Immature natural killer cell (primary cell): ENCODE measurements at regions not wholly inside any gene's neighbourhood (a gene's known extent, or its start where the extent isn't known, plus 50 kb on each side); places are given as distances from the start of the nearest gene placed in this dataset.
"Not testable (repeated sequence)": the region's sequence is repeated elsewhere in the genome, so short reads cannot be mapped to it uniquely, and the experiment has no call there.

ENCODE experiments used
- DNase-seq, 3 donors: peaks; one replicate each; pipeline ENCODE4 v3.0.0; 2022; ENCODE audit warnings: mixed read lengths in 1 of 3
- H3K27ac Mint-ChIP-seq, 6 donors: one replicate each; pipeline ENCODE4 v1.8.0; 2020; ENCODE audit warnings: mixed read lengths in 6 of 6, mild to moderate bottlenecking in 5 of 6, inconsistent platforms in 4 of 6, moderate library complexity in 3 of 6
- H3K27me3 Mint-ChIP-seq, 3 donors: one replicate each; pipeline ENCODE4 v1.8.0; 2020 to 2021; ENCODE audit warnings: low read depth in 3 of 3, mild to moderate bottlenecking in 3 of 3, mixed read lengths in 3 of 3, moderate library complexity in 3 of 3, inconsistent platforms in 1 of 3
- H3K36me3 Mint-ChIP-seq, 3 donors: one replicate each; pipeline ENCODE4 v1.8.0; 2020; ENCODE audit warnings: mixed read lengths in 3 of 3, inconsistent platforms in 2 of 3, mild to moderate bottlenecking in 2 of 3
- H3K4me1 Mint-ChIP-seq, 2 donors: one replicate each; pipeline ENCODE4 v1.8.0; 2020; ENCODE audit warnings: inconsistent platforms in 2 of 2, mild to moderate bottlenecking in 2 of 2, mixed read lengths in 2 of 2, moderate library complexity in 1 of 2
- H3K4me3 Mint-ChIP-seq, 5 donors: one replicate each; pipeline ENCODE4 v1.8.0; 2020; ENCODE audit warnings: mild to moderate bottlenecking in 5 of 5, mixed read lengths in 5 of 5, inconsistent platforms in 3 of 5, moderate library complexity in 3 of 5
- H3K9me3 Mint-ChIP-seq, 6 donors: one replicate each; pipeline ENCODE4 v1.8.0; 2020; ENCODE audit warnings: mild to moderate bottlenecking in 6 of 6, mixed read lengths in 6 of 6, inconsistent platforms in 4 of 6, moderate library complexity in 3 of 6

DNA sequence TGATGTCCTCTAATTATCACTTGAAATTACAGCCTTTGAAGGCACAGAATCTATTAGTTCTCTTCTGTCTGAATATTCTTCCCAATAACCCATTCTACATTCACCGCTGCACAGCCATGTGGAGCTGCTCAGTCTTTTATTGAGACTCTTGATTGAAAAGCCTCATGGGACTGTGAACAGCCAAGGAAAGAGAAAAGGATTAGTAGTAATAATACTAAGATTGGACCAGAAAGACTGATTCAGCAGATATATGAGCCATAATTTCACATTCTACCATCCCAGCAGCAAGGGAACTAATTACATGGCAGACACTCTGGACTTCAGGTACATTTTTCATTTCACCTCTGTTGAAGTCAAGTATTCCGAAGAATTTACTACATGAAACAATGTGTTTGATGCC lies 2471.7 kb downstream of the ARAP2 start:
- no peaks in the 10 kb centered on the region for H3K27me3 Mint-ChIP-seq

GRCh38 chr4:33780952-33781791 lies 2463.1 kb downstream of the ARAP2 start:
- no peak overlapping the region for H3K4me3 Mint-ChIP-seq
- H3K27ac Mint-ChIP-seq, result no peak overlapping the region
- no peaks in the 10 kb centered on the region for H3K4me1 Mint-ChIP-seq
- no peaks in the 10 kb centered on the region for H3K36me3 Mint-ChIP-seq
- DNase-seq, result no peak
- peaks cover 2 to 35% (median 16%) of the 10 kb centered on the region in 6 donors for H3K9me3 Mint-ChIP-seq
- H3K27me3 Mint-ChIP-seq, result no peaks in the 10 kb centered on the region

More for the DNA sequence above, 2471.7 kb downstream of the ARAP2 start:
- no peaks in the 10 kb centered on the region for H3K4me1 Mint-ChIP-seq
- no peak overlapping the region for H3K27ac Mint-ChIP-seq
- no peak for DNase-seq
- H3K9me3 Mint-ChIP-seq, result peaks cover 5 to 22% (median 21%) of the 10 kb centered on the region in 6 donors
- peaks cover 0 to 5% (median 0%) of the 10 kb centered on the region in 3 donors for H3K36me3 Mint-ChIP-seq
- no peak overlapping the region for H3K4me3 Mint-ChIP-seq

- Mint-ChIP-seq H3K4me3 (no peak overlapping the region), H3K27me3 (no peaks in the 10 kb centered on the region), H3K4me1 (no peaks in the 10 kb centered on the region), H3K27ac (no peak overlapping the region), H3K36me3 (no peaks in the 10 kb centered on the region), H3K9me3 (peaks cover 5 to 39% (median 11%) of the 10 kb centered on the region in 6 donors)
- DNase-seq, result no peak
These were observed 2458.5 kb downstream of the ARAP2 start for GRCh38 chr4:33785843-33786242.

DNA sequence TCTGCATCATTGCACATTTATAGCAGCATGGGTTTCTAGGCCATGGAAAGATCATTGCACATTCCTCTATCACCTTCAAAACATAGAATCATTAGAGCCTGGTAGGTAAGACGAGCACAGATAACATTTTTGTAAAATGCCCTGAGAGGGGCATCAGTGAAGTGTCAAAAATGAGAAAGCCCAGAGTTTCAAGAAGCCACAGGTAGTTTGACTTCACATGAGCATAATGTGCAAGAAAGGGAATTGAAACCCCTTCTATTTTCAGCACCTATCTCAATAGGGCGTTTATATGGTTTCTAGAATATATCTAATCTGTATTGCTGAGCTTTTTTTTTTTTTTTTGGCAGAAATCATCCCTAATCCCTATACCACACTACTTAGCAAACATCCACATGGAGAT lies 2441.7 kb downstream of the ARAP2 start:
- H3K27me3 Mint-ChIP-seq, result peaks cover 0 to 2% (median 0%) of the 10 kb centered on the region in 3 donors
- H3K4me1 Mint-ChIP-seq, result no peaks in the 10 kb centered on the region
- no peak overlapping the region for H3K27ac Mint-ChIP-seq
- DNase-seq, result no peak
- H3K36me3 Mint-ChIP-seq, result no peaks in the 10 kb centered on the region
- H3K9me3 Mint-ChIP-seq, result peaks cover 7 to 46% (median 14%) of the 10 kb centered on the region in 6 donors
- H3K4me3 Mint-ChIP-seq, result no peak overlapping the region

GRCh38 chr4:33825685-33826084 lies 2418.6 kb downstream of the ARAP2 start:
- H3K27ac Mint-ChIP-seq, result no peak overlapping the region
- DNase-seq, result no peak
- no peaks in the 10 kb centered on the region for H3K36me3 Mint-ChIP-seq
- H3K4me3 Mint-ChIP-seq, result no peak overlapping the region
- H3K27me3 Mint-ChIP-seq, result no peaks in the 10 kb centered on the region
- peaks cover 5 to 44% (median 11%) of the 10 kb centered on the region in 6 donors for H3K9me3 Mint-ChIP-seq
- H3K4me1 Mint-ChIP-seq, result no peaks in the 10 kb centered on the region

GRCh38 chr4:33829356-33829755 lies 2415.0 kb downstream of the ARAP2 start:
- H3K36me3 Mint-ChIP-seq, H3K4me1 Mint-ChIP-seq, H3K4me3 Mint-ChIP-seq, DNase-seq, H3K27me3 Mint-ChIP-seq, H3K27ac Mint-ChIP-seq: not testable (repeated sequence)
- peaks cover 7 to 49% (median 14%) of the 10 kb centered on the region in 6 donors for H3K9me3 Mint-ChIP-seq

DNA sequence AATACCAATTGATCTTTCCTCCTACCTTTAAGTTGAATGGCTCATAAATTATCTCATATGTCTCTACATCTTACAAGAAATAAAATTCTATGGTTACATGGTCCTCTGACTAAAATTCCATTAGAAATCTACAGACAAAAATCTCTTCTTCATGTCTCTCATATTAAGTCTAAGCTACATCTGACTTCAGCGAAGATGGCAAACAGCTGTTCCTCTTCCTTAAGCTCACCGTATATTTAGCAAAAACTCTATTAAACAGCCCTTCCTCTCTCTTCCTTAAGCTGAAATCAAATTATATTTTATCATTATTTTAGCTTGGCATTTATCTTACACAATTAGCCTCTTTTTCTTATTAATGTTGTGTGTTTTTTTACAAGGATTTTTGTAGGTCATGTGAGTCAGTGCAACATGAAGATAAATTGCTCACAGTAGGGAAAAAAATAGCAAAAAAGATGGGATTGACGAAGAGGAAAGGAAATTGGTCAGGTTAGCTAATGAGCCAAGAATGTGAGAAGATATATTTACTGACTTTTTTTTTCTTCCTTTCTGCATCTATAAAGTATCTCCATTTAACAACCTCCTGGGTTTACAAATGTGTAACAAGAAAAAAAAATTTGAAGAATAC lies 2412.8 kb downstream of the ARAP2 start:
- H3K27me3 Mint-ChIP-seq, result no peaks in the 10 kb centered on the region
- H3K9me3 Mint-ChIP-seq, result peaks cover 3 to 50% (median 17%) of the 10 kb centered on the region in 6 donors

DNA sequence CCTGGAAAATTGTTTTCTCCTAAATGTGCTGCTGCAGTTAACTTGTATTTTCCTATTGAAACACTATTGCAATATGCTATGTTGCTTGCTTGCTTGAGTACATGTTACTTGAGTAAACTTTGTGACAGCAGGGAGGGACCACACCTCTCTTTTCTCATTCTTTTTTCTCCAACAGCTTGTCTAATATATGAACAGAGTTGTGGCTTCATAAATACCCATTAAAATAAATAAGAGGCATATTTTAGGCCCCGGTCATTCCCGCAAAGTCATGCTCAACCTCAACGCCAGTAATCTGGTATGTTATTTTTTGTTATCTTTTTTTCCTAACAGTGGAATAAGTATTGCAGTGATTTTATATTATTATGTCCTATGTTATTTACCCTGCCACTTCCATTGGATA lies 2408.6 kb downstream of the ARAP2 start:
- not testable (repeated sequence) for H3K36me3 Mint-ChIP-seq, H3K27ac Mint-ChIP-seq, H3K27me3 Mint-ChIP-seq, H3K4me3 Mint-ChIP-seq, H3K4me1 Mint-ChIP-seq, DNase-seq
- H3K9me3 Mint-ChIP-seq, result peaks cover 3 to 42% (median 16%) of the 10 kb centered on the region in 6 donors

More for the DNA sequence above, 2412.8 kb downstream of the ARAP2 start:
- DNase-seq, result no peak
- H3K4me3 Mint-ChIP-seq, result no peak overlapping the region
- H3K27ac Mint-ChIP-seq, result no peak overlapping the region
- no peaks in the 10 kb centered on the region for H3K36me3 Mint-ChIP-seq
- no peaks in the 10 kb centered on the region for H3K4me1 Mint-ChIP-seq

GRCh38 chr4:33837043-33837838 lies 2407.1 kb downstream of the ARAP2 start:
- Mint-ChIP-seq H3K4me1 (no peaks in the 10 kb centered on the region), H3K9me3 (peaks cover 5 to 38% (median 17%) of the 10 kb centered on the region in 6 donors), H3K36me3 (no peaks in the 10 kb centered on the region), H3K4me3 (no peak overlapping the region), H3K27ac (no peak overlapping the region), H3K27me3 (no peaks in the 10 kb centered on the region)
- no peak for DNase-seq

DNA sequence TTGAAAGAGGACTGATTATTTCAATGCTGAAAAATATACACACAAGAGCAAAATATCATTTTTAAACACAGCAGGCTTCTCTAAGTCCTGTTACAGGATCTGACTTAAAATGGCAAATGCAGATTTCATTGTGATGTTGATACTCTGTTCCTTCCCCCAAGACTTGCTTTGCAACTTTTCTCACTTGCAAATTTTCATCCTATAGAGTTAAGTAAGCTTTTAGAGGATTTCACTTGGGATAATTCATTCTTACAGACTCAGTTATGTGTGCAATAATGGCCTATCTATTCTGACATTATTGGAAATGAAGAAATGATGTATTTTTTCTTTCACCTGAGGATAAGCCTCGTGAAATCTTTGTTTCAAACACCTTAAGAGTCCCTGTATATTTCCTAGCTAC lies 2403.2 kb downstream of the ARAP2 start:
- no peak overlapping the region for H3K27ac Mint-ChIP-seq
- H3K4me3 Mint-ChIP-seq, result no peak overlapping the region
- DNase-seq, result no peak
- H3K9me3 Mint-ChIP-seq, result peaks cover 6 to 28% (median 18%) of the 10 kb centered on the region in 6 donors
- no peaks in the 10 kb centered on the region for H3K4me1 Mint-ChIP-seq
- H3K36me3 Mint-ChIP-seq, result no peaks in the 10 kb centered on the region
- no peaks in the 10 kb centered on the region for H3K27me3 Mint-ChIP-seq

DNA sequence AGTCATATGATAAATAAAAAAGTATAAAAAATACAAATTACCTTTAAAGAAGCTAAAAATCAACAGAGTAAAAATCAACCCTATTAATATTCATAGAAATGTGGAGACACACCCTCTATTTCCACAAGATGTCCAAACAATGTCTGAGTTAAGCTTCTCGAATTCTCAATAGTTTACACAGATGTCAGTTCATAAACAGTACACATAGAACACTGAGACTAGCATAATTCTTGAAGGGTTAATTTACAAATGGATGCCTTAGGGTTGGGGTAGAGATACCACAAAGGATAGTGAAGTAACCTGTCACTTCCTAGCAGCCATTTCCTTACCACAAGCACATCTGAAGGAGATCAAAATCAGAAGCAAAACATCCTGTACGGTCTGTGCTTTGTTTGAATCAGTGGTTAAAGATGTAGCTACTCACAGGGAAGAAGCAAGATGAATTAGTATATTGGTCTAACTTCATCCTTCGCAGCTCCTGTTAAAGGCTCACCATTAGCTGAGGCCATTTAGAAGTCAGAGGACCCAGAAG lies 2393.9 kb downstream of the ARAP2 start:
- H3K4me3 Mint-ChIP-seq, result no peak overlapping the region
- H3K27me3 Mint-ChIP-seq, result peaks cover 0 to 2% (median 0%) of the 10 kb centered on the region in 3 donors
- no peaks in the 10 kb centered on the region for H3K4me1 Mint-ChIP-seq
- peaks cover 0 to 61% (median 42%) of the 10 kb centered on the region in 6 donors for H3K9me3 Mint-ChIP-seq
- DNase-seq, result no peak
- peaks cover 0 to 3% (median 0%) of the 10 kb centered on the region in 3 donors for H3K36me3 Mint-ChIP-seq
- H3K27ac Mint-ChIP-seq, result no peak overlapping the region

DNA sequence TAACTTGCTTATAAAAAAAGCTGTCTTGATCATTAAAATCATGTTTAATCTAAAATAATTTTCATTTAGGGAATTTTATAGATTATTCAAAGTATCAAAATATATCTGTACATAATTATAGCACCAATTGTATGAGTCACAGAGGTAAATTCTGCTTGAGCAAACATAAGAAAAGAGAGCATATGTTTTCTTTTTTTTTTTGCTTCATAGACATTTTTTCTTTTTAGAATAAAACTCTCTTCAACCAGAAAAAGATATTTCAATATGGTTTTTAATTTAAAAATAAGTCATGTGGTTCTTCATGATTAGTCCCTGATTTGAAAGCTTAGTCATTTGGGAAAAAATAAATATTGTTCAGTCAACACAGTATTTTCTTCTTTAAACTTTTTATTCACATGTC lies 2390.6 kb downstream of the ARAP2 start:
- not testable (repeated sequence) for H3K36me3 Mint-ChIP-seq, H3K27ac Mint-ChIP-seq, H3K4me1 Mint-ChIP-seq, DNase-seq, H3K27me3 Mint-ChIP-seq, H3K4me3 Mint-ChIP-seq
- peaks cover 0 to 44% (median 28%) of the 10 kb centered on the region in 6 donors for H3K9me3 Mint-ChIP-seq

GRCh38 chr4:33864290-33864859 lies 2379.9 kb downstream of the ARAP2 start:
- H3K4me3 Mint-ChIP-seq, result no peak overlapping the region
- peaks cover 0 to 2% (median 0%) of the 10 kb centered on the region in 3 donors for H3K27me3 Mint-ChIP-seq
- no peaks in the 10 kb centered on the region for H3K4me1 Mint-ChIP-seq
- peaks cover 0 to 3% (median 0%) of the 10 kb centered on the region in 3 donors for H3K36me3 Mint-ChIP-seq
- no peak overlapping the region for H3K27ac Mint-ChIP-seq
- DNase-seq, result no peak
- H3K9me3 Mint-ChIP-seq, result peaks cover 18 to 68% (median 40%) of the 10 kb centered on the region in 6 donors
